ENCODE measurements at regions not wholly inside any gene's neighbourhood (a gene's known extent, or its start where the extent isn't known, plus 50 kb on each side); places are given as distances from the start of the nearest gene placed in this dataset.
"Not testable (repeated sequence)": the region's sequence is repeated elsewhere in the genome, so short reads cannot be mapped to it uniquely, and the experiment has no call there.

DNA sequence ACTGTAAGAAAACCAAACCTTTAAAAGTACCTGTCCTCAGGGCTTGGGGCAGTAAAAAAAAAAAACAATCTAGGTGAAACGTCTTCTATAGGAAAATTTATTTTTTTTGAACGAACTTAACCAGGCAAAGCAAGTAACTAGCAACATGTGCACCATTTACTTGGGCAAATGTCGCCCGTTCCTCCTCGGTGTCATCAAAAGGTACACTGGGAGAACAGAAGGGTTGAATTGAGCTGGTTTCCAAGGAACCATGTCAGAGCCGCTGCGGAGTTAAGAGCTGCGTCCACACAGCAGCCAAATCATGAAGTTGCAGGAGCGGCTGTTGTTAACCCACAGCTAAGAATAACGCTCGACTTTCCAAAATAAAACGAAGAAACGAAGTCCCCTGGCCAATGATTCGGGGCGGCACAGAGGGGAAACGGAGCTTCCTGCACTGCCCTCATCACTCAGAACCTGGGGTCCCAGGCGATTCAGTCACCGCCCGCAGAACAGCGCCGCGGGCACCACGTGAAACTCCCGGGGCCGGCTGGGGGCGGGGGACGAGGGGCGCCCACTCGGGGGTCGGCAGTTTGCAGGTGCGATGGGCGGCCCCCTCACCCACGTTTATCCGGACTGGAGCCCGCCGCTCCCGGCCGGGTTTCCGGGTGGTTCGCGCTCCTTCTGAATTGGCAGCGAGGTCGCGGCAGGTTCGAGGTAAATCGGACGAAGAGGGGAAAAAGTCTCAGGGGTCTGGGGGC is 53.6 kb upstream of the PLGLB1 start:
- intact Hi-C loops (cut with DNase I; ENCODE audit: low total_unique reads), result not testable (repeated sequence)
- WGBS, 2 donors, result 0 to 1% methylated on average over 9 to 15 of the region's 47 CpGs
- peak overlapping the region; percentile 52 for H3K4me3 ChIP-seq (ENCODE audit: low read depth, poor library complexity, severe bottlenecking)
- DNase-seq (ENCODE audit: low spot score in 2 of 2), result peak in 1 of 2 donors; percentile 88

DNA sequence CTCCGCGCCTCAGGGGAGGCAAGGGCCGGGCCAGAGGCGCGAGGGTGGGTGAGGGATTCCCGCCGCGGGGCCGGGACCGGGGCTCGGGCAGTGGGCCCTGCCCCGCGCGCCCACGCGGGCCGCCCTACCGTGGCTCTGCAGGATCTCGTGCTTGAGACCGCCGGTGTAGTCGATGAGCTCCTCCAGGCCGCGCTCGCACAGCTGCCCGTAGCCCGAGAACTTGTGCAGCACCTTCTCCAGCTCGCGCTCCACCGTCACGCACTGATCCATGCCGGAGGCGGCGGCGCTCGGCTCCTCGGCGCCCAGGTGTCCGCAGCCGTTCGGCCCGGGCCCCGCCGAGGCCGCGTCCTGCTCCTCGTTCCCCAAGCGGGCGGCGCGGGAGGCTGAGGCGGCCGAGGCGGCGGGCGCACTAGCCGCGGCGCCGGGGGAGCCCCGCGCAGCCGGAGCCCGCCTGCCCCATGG is 54.2 kb upstream of the PLGLB1 start:
- no CpG with 5 or more reads among the region's 64 CpGs for WGBS, 2 donors
- intact Hi-C loops (cut with DNase I; ENCODE audit: low total_unique reads), result not testable (repeated sequence)
- H3K4me3 ChIP-seq (ENCODE audit: low read depth, poor library complexity, severe bottlenecking), result peak overlapping the region; percentile 52
- peak; percentile 23 to 90 for DNase-seq (ENCODE audit: low spot score in 2 of 2)

DNA sequence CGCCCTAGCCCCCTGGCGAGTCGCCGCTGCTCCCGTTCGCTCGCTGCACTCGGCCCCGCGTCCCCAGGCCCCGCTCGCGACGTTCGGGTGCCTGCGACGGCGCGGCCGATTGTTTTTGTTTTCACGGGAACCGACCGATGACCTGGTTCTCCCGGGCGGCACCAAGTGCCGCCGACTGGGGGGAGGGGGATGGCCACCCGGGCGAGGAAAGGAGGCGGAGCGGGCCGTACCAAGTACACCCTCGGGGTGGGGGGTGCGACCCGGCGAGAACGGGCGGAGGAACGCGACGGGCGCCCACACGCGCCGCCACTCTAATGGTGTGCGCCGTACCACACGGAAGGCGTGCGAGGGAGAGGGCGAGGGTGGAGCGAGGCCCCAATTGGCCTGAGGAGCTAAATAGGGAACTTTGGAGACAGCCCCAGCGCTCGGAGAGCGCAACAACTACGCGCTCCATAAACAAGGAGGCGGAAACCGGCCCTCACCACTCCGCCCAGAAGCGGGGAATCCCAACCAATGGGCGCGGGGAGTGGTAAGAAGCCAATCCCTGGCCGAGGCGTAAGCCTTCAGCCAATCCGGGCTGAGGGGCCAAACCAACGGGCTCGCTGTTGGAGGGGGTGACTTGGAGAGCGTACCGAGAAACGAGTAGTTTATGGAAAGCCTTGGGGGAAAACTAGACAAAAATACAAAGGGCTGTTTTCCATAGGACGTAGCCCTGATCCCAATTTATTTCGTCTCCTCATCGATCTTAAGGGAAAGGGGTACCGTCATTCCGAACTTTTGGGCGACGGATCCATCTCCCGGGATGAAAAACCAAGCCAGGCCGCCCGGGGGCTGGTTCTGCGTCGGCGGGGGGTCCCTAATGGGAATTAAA is 54.8 kb upstream of the PLGLB1 start:
- intact Hi-C loops (cut with DNase I; ENCODE audit: low total_unique reads), result not testable (repeated sequence)
- WGBS, 2 donors, result 0 to 1% methylated on average over 18 to 24 of the region's 84 CpGs
- peak overlapping the region; percentile 52 for H3K4me3 ChIP-seq (ENCODE audit: low read depth, poor library complexity, severe bottlenecking)
- DNase-seq (ENCODE audit: low spot score in 2 of 2), result peak; percentile 89 to 98

DNA sequence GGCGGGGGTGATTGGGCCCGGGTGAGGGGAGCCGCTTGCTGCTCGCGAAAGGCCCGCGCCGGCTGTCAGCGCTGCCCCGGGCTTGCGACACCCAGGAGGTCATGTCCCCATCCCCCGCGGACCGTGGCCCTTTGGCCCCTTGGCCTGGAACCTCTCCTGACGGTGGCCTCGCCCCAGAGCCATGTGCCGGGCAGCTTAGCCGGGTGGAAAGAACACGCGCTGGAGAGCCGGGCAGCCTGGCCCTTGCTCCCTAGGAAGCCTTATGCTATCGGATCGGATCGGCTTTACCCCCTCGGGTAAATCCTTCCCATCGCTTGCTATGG is 55.4 kb upstream of the PLGLB1 start:
- DNase-seq (ENCODE audit: low spot score in 2 of 2); intact Hi-C loops (cut with DNase I; ENCODE audit: low total_unique reads): not testable (repeated sequence)
- H3K4me3 ChIP-seq (ENCODE audit: low read depth, poor library complexity, severe bottlenecking), result peak overlapping the region; percentile 43
- no CpG with 5 or more reads among the region's 26 CpGs for WGBS, 2 donors

DNA sequence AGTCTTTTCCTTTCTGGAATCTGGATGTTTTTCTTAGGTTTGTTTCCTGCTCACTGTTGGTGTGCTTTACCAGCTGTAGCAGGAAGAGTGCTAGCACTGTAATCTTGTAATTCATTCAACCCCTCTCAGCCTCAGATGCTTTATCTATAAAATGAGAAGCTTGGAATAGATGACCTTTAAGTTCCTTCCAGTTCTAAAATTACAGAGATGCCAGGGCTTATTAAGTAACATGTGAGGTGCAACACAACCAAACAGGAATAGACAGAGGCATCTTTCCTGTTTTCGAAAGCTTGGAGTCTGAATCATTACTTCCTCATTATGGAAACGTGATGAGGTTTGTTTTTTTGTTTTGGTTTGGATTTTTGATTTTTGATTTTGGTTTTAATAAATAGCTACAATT is 60.1 kb upstream of the PLGLB1 start:
- H3K4me3 ChIP-seq (ENCODE audit: low read depth, poor library complexity, severe bottlenecking); DNase-seq (ENCODE audit: low spot score in 2 of 2); intact Hi-C loops (cut with DNase I; ENCODE audit: low total_unique reads): not testable (repeated sequence)
- WGBS, 2 donors, result no CpG with 5 or more reads among the region's 2 CpGs

DNA sequence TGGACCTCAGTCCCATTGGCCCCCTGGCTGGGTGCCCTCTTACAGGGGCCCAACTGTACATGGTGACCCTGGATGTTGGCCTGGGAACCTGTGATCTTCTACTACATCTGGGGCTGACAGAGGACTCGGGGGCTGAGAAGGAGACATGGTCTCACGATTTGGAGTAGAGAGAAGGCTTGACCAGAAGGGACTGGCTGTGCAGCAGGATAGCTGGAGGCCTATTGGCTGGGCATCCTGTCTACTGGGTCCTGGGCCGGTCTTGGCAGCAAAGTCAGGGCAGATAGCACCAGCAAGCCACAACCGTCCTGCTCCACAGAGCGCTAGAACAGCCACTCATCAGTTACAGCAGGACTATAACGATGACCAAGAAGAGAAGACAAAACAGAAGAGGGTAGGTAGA is 66.4 kb upstream of the PLGLB1 start:
- peak in 1 of 2 donors; percentile 69 for DNase-seq (ENCODE audit: low spot score in 2 of 2)
- intact Hi-C loops (cut with DNase I; ENCODE audit: low total_unique reads); H3K4me3 ChIP-seq (ENCODE audit: low read depth, poor library complexity, severe bottlenecking): not testable (repeated sequence)
- WGBS, 2 donors, result 90 to 98% methylated on average over 6 of the region's 6 CpGs

DNA sequence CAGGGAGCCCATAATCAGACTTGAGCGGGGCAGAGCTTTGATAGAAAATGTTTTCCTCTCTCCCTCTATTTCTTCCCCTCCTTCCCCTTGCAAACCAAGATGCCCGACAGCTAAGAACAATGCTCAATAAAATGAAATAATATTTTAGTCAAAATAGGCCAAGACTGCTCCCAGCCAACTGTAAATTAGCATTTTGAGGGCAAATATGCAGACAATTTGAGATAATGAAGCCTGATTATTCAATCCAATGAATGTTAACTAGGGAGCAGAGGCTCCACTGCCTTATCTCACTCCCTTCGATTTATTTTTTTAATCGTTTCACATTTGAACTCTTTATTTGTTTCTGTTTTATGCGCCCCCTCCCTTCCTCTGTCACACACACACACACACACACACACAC is 67.8 kb upstream of the PLGLB1 start:
- 86 to 97% methylated on average over 3 of the region's 5 CpGs for WGBS, 2 donors
- intact Hi-C loops (cut with DNase I; ENCODE audit: low total_unique reads); H3K4me3 ChIP-seq (ENCODE audit: low read depth, poor library complexity, severe bottlenecking); DNase-seq (ENCODE audit: low spot score in 2 of 2): not testable (repeated sequence)

DNA sequence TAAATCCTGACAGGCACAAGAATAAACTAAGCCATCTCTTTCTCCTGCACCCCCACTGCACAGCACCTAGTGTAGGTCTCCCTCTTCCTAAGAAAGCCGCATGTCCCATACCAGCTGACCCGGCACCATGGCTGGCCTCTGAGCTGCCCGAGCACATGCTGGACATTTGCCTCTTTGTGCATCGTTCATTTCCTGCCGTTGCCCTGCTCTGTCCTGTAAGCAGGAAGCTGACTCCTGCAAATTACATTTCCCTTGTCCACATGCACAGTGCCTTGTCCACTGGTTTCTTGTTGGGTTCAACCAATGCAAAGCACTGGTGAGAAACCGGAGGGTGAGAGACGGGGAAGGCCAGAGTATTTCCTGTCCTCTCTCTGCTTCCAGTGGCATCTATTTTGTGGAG is 71.6 kb upstream of the PLGLB1 start:
- WGBS, 2 donors, result 83% methylated on average over 3 of the region's 7 CpGs; no CpG with 5 or more reads in 1 of the 2 donors
- intact Hi-C loops (cut with DNase I; ENCODE audit: low total_unique reads); H3K4me3 ChIP-seq (ENCODE audit: low read depth, poor library complexity, severe bottlenecking); DNase-seq (ENCODE audit: low spot score in 2 of 2): not testable (repeated sequence)

DNA sequence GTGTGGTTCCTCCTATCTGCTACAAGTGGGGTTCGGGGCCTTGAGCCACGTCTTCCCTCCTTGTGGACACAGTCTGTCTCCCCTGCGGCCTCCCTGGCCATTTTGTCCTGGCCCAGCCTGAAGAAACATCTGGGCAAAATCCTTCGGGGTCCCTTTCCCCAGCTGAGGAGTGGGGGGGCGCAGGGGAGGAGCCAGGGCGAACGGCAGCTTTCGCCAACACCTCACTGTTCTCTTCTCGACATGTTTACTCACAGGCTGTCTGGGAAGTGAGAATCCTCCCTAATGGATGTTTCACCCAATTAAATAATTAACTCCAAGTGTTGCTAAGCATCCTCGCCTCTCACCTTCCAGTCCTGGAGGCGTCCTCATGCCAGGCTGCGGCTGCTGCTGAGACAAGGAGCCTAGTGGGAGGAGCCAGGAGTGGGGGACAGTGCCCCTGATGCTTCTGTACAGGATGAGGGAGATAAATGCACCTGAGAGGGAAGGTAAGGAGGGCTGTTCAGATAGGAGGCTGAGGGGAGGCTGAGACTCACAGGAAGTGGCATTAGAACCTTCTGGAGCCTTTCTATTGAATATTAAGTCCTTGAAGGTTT is 72.4 kb upstream of the PLGLB1 start:
- WGBS, 2 donors, result 53 to 70% methylated on average over 6 to 8 of the region's 12 CpGs
- DNase-seq (ENCODE audit: low spot score in 2 of 2); intact Hi-C loops (cut with DNase I; ENCODE audit: low total_unique reads); H3K4me3 ChIP-seq (ENCODE audit: low read depth, poor library complexity, severe bottlenecking): not testable (repeated sequence)

DNA sequence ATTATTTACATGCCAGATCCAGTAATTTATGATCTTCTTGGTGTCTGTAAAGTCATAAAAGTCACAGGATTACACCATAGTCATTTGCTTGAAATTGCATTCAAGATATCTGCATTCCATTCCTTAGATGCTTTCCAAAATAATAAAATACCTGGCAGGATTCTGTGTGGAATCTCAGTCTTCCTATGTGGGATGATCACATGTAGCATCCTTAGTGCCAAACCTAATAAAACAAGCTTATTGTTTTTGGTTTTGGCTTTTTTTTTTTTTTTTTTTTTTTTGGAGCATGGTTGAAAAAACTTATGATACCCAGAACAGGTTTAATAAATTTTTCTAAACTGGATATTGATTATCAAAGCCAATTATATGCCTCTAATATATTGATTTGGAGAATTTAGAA is 74.2 kb upstream of the PLGLB1 start:
- DNase-seq (ENCODE audit: low spot score in 2 of 2); intact Hi-C loops (cut with DNase I; ENCODE audit: low total_unique reads); H3K4me3 ChIP-seq (ENCODE audit: low read depth, poor library complexity, severe bottlenecking): not testable (repeated sequence)

DNA sequence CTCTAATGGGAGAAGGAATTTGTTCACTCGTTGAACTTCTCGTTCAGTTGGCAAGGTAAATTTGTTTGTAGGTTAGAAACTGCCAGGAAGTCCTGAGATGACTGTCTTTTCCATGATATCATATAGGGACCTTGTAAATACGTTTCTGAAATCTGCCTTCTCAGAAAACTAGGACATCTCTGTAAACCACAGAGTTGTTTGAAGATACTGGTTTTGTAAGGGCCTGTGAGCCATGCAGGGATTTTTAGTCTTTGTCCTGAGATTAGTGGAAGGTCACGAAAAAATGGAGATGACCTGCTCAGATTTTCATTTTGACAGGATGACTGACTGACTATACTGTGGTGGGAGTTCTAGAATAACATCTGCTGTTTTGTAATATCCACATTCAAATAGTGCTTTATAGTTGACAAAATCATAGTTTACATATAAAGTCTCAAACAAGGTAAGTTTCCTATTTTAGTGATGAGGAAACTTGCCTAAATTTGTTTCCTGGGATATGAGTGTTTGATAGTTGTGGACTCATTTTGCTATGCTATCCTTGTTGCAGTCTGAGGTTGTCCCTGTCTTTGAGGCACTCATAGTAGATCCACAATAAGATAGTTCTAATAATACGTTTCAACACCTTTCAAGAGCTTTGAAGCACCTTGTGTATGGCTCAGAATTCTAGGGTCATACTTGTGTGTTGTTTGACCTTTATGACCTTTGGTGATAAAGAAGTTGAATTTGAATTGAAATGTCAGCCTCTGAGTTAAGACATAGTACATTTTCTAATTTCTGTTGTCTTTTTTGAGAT is 107.3 kb upstream of the PLGLB1 start:
- 64 to 69% methylated on average over 3 to 4 of the region's 5 CpGs for WGBS, 2 donors
- intact Hi-C loops (cut with DNase I; ENCODE audit: low total_unique reads); DNase-seq (ENCODE audit: low spot score in 2 of 2): not testable (repeated sequence)

DNA sequence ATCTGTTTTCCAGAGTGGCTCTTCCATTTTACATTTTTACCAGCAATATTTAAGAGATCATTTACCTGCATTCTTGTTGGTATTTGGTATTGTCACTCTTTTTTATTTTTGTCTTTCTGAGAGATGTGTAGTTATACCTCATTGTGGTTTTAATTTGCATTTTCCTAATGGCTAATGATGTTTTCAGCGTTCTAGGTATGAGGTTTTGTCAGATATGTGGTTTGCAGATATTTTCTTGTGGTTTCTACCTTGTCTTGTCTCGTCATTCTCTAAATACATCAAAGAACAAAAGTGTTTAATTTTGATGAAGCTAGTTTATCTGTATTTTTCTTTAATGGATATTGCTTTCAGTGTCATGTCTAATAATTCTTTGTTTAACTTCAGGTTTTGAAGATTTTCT is 110.9 kb upstream of the PLGLB1 start:
- intact Hi-C loops (cut with DNase I; ENCODE audit: low total_unique reads); DNase-seq (ENCODE audit: low spot score in 2 of 2); H3K4me3 ChIP-seq (ENCODE audit: low read depth, poor library complexity, severe bottlenecking): not testable (repeated sequence)
- 42 to 67% methylated on average over 1 of the region's 2 CpGs for WGBS, 2 donors

More for the DNA sequence above, 107.3 kb upstream of the PLGLB1 start:
- H3K4me3 ChIP-seq (ENCODE audit: low read depth, poor library complexity, severe bottlenecking), result not testable (repeated sequence)

DNA sequence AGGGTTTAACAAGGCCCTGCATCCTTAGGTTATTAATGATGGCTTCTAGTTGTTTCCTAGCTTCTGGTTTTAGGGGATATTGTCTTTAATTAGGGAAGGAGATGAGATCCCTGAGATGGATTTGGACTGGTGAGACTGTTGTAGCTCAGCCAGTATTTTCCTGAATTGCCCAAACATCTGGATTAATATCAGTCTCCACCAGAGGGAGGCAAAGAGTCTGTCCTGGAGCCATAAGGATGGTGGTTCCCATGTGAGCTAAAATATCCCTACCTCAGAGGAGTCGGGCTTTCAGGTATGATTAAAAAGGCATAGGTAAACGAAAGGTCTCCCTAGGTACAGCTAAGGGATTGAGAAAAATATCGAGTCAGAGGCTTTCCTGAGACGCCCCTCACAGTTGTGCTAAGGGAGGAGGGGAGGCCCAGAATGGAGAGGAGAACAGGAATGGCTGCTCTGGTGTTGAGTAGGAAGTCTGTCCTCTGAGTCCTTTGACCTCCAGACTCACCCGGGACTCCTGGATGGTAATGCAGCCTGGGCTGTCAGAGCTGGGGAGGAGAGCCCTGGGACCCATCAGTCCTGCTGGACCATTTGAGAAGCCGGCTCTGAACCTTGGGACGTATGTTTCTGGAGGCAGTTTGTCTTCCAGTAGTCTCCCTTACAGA is 130.3 kb upstream of the PLGLB1 start:
- intact Hi-C loops (cut with DNase I; ENCODE audit: low total_unique reads); DNase-seq (ENCODE audit: low spot score in 2 of 2); H3K4me3 ChIP-seq (ENCODE audit: low read depth, poor library complexity, severe bottlenecking): not testable (repeated sequence)
- WGBS, 2 donors, result no CpG with 5 or more reads among the region's 7 CpGs

DNA sequence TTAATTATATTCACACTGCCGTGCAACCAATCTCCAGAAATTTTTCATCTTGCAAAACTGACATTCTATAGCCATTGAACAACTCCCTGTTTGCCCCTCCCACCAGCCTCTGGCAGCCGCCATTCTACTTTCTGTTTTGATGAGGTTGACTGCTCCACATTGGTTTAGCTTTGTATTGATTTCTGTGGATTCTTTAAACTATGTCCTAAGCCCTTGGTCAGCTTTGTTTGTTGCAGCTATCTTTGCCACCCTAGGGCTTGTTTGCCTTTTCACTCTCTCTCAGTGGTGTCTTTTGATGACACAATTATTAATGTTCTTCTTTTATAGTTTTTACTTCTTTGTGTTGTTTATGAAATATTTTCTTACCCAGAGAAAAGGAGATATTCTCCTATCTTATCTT is 152.8 kb upstream of the PLGLB1 start:
- H3K4me3 ChIP-seq (ENCODE audit: low read depth, poor library complexity, severe bottlenecking); intact Hi-C loops (cut with DNase I; ENCODE audit: low total_unique reads); DNase-seq (ENCODE audit: low spot score in 2 of 2): not testable (repeated sequence)
- WGBS, 2 donors, result 60 to 90% methylated on average over 2 of the region's 2 CpGs

Data from lower leg skin (tissue), 3 donors.